Colonic mucosa (tissue), 4 donors: ENCODE measurements at regions not wholly inside any gene's neighbourhood (a gene's known extent, or its start where the extent isn't known, plus 50 kb on each side); places are given as distances from the start of the nearest gene placed in this dataset.

Experiments used
- DNase-seq: peaks from one replicate; pipeline ENCODE4 v3.0.0-alpha.2; 2020
- H3K27ac ChIP-seq: fragments of 200-600 bp; one replicate; pipeline ENCODE4 v1.8.0; 2021
- H3K27me3 ChIP-seq: fragments of 200-600 bp; one replicate; pipeline ENCODE4 v1.8.0; 2021
- H3K36me3 ChIP-seq: fragments of 200-600 bp; one replicate; pipeline ENCODE4 v1.8.0; 2021
- H3K4me1 ChIP-seq: fragments of 200-600 bp; one replicate; pipeline ENCODE4 v1.8.0; 2021; ENCODE audit warnings: mild to moderate bottlenecking
- H3K4me3 ChIP-seq: fragments of 200-600 bp; one replicate; pipeline ENCODE4 v1.8.0; 2021
- H3K9ac ChIP-seq, 2 donors: one replicate each; pipeline ENCODE4 v1.7.0; 2013; ENCODE audit warnings: control low read depth in 2 of 2, low read depth in 2 of 2, low read length in 2 of 2
- H3K9me3 ChIP-seq: fragments of 200-600 bp; one replicate; pipeline ENCODE4 v1.8.0; 2021
- CTCF ChIP-seq: fragments of 200-600 bp; IDR thresholded peaks from one replicate; pipeline ENCODE4 v1.8.0; 2022; ENCODE audit warnings: antibody characterized with exemption, mild to moderate bottlenecking
- intact Hi-C: fragments of 100-400 bp; cut with DNase I; formaldehyde crosslinking; loops from one replicate; pipeline ENCODE4 v1.14.1; 2022
- donor health status: healthy.
- donor health status: DM: no; HTN: no; CAD: no.
- donor health status: DM: no; HTN: no; CAD: no.

- H3K9me3 ChIP-seq = no peaks in the 10 kb centered on the region
- H3K36me3 ChIP-seq = no peaks in the 10 kb centered on the region
- DNase-seq = no peak
- intact Hi-C loops = no loop called here
- no peak overlapping the region for H3K27ac ChIP-seq
- no peak overlapping the region for H3K4me3 ChIP-seq
- no peaks in the 10 kb centered on the region for H3K4me1 ChIP-seq
- H3K27me3 ChIP-seq = no peaks in the 10 kb centered on the region
- no peak overlapping the region for H3K9ac ChIP-seq
- TF ChIP-seq CTCF = no peak
These were observed 93.1 kb downstream of the FAT3 start for GRCh38 chr11:92317721-92318120.

DNA sequence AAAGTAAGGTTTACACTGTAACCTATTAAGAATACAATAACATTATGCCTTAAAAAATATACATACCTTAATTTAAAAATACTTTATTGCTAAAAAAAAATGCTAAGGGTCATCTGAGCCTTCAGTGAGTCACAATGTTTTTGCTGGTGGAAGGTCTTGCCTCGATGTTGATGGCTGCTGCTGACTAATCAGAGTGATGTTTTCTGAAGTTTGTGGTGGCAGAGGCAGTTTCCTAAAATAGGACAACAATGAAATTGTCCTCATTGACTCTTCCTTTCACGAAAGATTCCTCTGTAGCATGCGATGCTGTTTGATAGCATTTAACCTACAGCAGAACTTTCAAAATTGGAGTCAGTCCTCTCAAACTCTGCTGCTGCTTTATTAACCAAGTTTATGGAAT is 97.6 kb downstream of the FAT3 start:
- H3K9me3 ChIP-seq = no peaks in the 10 kb centered on the region
- no peak overlapping the region for H3K4me3 ChIP-seq
- no peak for TF ChIP-seq CTCF
- intact Hi-C loops = no loop called here
- H3K9ac ChIP-seq = no peak overlapping the region
- no peak overlapping the region for H3K27ac ChIP-seq
- no peaks in the 10 kb centered on the region for H3K4me1 ChIP-seq
- no peaks in the 10 kb centered on the region for H3K27me3 ChIP-seq
- H3K36me3 ChIP-seq = no peaks in the 10 kb centered on the region
- no peak for DNase-seq

DNA sequence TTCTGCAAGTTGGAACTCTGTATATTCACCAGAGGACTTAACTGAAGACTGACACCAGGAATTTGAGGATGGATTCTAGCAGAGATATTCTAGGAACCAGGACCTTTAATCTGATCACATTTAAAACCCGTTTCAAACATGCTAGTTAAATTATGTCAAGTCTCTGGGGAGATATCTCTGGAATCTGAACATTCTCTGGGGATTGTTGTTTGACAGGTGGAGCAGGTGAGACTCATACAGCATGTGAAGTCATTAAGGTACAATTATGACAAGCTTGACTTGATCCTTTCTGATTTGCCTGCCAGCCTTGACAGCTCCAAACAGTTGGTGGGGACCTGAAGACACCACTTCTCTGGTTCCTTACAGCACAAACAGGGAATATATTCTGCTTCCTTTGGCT is 100.3 kb downstream of the FAT3 start:
- intact Hi-C loops = no loop called here
- no peak overlapping the region for H3K27ac ChIP-seq
- no peaks in the 10 kb centered on the region for H3K36me3 ChIP-seq
- no peak for DNase-seq
- H3K9ac ChIP-seq = no peak overlapping the region
- no peaks in the 10 kb centered on the region for H3K27me3 ChIP-seq
- no peak overlapping the region for H3K4me3 ChIP-seq
- no peaks in the 10 kb centered on the region for H3K9me3 ChIP-seq
- H3K4me1 ChIP-seq = no peaks in the 10 kb centered on the region
- no peak for TF ChIP-seq CTCF

DNA sequence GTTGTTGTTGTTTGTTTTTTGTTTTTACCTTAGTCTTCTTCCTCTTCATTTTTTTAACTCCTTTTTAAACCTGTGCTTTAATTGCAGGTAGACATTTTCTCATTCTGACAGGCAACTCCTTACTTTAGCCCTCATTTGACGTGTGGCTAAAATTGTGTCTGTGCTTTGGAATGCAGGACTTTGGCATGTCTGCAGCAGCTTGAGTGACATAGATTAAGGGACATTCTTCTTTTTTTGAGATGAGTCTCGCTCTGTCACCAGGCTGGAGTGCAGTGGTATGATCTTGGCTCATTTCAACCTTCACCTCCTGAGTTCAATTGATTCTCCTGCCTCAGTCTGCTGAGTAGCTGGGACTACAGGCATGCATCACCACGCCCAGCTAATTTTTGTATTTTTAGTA is 100.8 kb downstream of the FAT3 start:
- Histone ChIP-seq H3K9me3 (no peaks in the 10 kb centered on the region), H3K9ac (no peak overlapping the region), H3K4me3 (no peak overlapping the region), H3K27me3 (no peaks in the 10 kb centered on the region), H3K4me1 (no peaks in the 10 kb centered on the region), H3K36me3 (no peaks in the 10 kb centered on the region), H3K27ac (no peak overlapping the region)
- intact Hi-C loops = no loop called here
- TF ChIP-seq CTCF = no peak
- DNase-seq = no peak

DNA sequence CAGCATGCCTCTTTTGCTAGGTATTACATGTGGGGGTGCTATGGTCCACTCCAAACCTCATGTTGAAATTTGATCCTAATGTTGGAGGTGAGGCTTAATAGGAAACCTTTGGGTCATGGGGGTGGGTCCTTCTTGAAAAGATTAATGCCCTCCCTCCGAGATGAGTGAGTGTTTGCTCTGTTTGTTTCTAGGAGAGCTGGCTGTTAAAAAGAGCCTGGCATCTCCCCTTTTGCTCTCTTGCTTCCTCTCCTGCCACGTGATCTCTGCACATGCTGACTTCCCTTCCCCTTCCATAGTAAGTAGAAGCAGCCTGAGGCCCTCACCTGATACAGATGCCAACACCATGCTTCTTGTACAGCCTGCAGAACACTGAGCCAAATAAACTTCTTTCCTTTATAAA is 104.5 kb downstream of the FAT3 start:
- DNase-seq = no peak
- Histone ChIP-seq H3K27me3 (no peaks in the 10 kb centered on the region), H3K27ac (no peak overlapping the region), H3K9ac (no peak overlapping the region), H3K4me3 (no peak overlapping the region), H3K36me3 (no peaks in the 10 kb centered on the region), H3K4me1 (no peaks in the 10 kb centered on the region), H3K9me3 (no peaks in the 10 kb centered on the region)
- no peak for TF ChIP-seq CTCF
- intact Hi-C loops = no loop called here

GRCh38 chr11:92329646-92330045 is 105.0 kb downstream of the FAT3 start:
- no peaks in the 10 kb centered on the region for H3K27me3 ChIP-seq
- no peak overlapping the region for H3K9ac ChIP-seq
- TF ChIP-seq CTCF = no peak
- no peaks in the 10 kb centered on the region for H3K4me1 ChIP-seq
- no peaks in the 10 kb centered on the region for H3K9me3 ChIP-seq
- H3K4me3 ChIP-seq = no peak overlapping the region
- H3K27ac ChIP-seq = no peak overlapping the region
- DNase-seq = no peak
- intact Hi-C loops = no loop called here
- no peaks in the 10 kb centered on the region for H3K36me3 ChIP-seq
